ENCODE measurements at regions not wholly inside any gene's neighbourhood (a gene's known extent, or its start where the extent isn't known, plus 50 kb on each side); places are given as distances from the start of the nearest gene placed in this dataset.

DNA sequence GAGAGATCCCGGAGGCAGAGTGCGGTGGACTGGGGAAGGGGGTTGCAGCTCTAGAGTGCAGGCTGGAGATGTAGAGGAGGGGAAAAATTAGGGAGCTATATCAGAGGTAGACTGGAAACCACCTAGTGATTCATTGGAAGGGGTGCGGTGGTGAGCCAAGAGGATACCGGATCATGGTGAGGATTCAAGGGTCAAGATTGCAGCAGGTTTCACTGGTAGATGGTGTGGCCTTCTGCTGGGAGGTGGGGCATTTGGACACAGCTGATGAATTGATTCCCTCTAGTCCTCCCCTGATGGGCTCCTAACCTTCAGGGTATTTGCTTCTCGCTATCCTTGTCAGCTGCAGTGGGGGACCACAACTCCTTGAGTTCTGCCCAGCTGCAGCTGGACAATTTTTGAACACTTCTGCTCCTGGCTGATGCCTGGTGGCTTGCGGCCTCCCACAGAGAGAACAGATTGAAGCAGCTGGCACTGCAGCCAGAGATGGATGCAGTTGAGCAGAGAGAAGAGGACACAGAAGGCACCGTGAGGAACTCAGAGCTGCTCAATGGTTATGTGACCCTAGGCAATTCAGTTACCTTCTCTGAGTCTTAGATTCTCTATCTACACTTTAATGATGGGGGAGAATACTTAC lies 134.4 kb upstream of the ABCA1 start:
- FAIRE-seq (no peak), DNase-seq (ENCODE audit: low spot score) (no peak)

DNA sequence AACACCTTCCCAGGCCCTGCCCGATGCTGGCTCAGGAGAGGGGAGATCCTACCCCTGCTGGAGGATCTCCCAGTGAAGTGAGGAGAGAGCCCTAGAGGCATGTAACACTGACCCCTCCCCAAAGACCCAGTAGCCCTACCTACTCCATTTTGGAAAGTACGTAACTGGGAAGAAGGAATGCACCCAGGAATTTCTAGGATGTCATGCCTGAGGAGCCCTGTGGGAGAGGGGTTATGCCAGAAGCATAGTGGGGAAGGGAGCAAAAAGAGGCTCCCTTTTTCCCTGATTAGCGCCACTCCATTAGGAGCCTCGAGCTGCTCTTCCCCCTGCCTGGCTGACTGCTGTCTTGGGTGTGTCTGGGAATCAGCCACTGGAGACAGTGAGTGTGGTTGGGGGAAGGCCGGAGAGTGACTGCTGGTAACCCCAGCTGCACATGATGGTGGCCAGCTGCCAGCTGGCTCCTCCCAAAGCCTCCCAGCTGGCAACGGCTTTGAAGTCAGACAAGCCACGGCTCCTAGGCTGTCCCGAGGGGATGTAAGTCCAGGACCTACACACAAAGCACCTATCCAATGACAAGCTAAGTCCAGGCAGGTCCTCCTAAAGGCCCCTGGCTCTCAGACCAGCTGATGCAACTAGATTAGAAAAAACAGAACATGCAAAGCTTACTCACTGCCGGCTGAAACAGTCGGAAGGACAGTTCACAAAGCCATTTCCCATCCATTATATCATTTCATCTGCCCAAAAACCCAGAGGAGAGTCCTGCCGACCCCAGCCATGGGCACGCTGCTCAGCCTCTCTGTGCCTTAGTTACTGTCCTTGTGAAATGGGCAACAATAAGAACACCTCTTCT lies 136.5 kb upstream of the ABCA1 start:
- FAIRE-seq = peak; percentile 97
- DNase-seq (ENCODE audit: low spot score) = peak; percentile 99

GRCh38 chr9:105065098-105066088 lies 137.4 kb upstream of the ABCA1 start:
- FAIRE-seq (peak; percentile 90), DNase-seq (ENCODE audit: low spot score) (peak; percentile 80)

- no peak for FAIRE-seq
- no peak for DNase-seq (ENCODE audit: low spot score)
Measured at GRCh38 chr9:105066275-105066865, 138.4 kb upstream of the ABCA1 start.

- peak; percentile 99 for FAIRE-seq
Measured at GRCh38 chr9:105067895-105068580, 140.1 kb upstream of the ABCA1 start.

GRCh38 chr9:105069285-105069684 lies 141.3 kb upstream of the ABCA1 start:
- no peak for FAIRE-seq

More at GRCh38 chr9:105067895-105068580, 140.1 kb upstream of the ABCA1 start:
- peak; percentile 99 for DNase-seq (ENCODE audit: low spot score)

DNA sequence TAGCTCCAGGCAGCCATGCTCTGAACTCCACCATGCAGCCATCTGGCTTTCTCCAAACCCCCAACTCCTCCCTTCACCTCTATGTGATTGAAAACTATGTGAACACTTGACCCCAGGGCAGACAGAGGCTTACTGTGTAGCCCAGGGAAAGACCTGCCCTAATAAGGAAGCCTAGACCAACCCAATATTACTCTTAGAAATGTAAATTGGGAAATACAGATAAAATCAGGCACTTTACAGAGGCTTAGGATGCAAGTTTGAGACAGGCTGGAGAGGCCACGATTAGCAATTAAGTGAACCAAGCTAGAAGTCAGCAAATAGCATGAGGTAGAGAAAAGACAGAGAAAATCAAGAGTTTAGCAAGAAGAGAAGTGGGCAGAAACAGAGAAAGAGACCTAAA lies 141.7 kb upstream of the ABCA1 start:
- DNase-seq (ENCODE audit: low spot score) = peak; percentile 37
- FAIRE-seq = no peak

More at GRCh38 chr9:105069285-105069684, 141.3 kb upstream of the ABCA1 start:
- DNase-seq (ENCODE audit: low spot score) = no peak

GRCh38 chr9:105070176-105070575 lies 142.2 kb upstream of the ABCA1 start:
- DNase-seq (ENCODE audit: low spot score) (peak; percentile 90), FAIRE-seq (no peak)

DNA sequence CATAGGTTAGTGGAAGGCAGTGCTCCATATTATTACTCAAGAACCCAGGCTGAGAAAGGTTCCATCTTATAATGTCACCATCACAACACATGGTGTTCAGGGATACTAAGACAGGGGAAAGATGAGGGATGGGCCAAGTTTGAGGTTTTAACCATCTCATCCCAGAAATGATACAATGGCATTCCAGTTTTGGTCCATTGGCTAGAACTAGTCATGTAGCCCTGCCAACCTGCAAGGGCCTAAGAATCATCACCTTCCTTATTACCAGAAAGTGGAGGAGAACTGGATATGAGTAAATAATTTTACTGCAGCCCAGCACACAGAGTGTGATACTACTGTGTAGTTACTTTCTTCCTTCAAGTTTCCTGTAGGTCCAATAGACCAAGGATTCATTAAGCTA lies 144.5 kb upstream of the ABCA1 start:
- DNase-seq (ENCODE audit: low spot score) (peak; percentile 69), FAIRE-seq (peak; percentile 86)

DNA sequence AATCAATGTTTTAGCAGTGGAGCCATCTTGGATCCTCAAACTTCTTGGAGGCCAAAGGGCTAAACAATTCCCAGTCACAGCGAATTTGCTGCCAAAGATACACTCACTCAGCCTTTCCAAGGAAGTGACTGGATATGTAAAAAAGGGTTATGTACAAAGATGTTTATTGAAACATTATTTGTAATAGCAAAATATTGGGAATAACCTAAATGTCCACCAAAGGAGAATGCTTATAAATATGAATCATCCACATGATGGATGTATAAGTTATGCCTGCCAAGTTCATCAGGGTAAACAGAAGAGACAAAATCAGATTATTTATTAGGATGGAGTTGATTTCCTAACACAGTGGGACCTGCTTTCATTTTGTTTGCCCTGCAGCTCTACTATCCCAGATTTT lies 145.2 kb upstream of the ABCA1 start:
- peak; percentile 36 for FAIRE-seq

DNA sequence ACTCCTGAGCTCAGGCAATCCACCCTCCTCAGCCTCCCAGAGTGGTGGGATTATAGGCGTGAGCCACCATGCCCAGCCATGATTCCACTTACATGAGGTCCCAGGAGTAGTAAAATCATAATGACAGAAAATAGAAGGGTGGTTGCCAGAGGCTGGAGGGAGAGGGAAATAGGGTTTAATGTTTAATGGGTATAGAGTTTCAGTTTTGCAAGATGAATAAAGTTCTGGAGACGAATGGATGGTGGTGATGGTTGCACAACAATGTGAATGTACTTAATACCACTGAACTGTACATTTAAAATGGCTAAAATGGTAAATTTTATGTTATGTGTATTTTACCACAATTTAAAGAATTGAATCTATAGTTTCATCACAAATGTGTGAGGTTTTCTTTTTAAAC lies 146.5 kb upstream of the ABCA1 start:
- peak; percentile 38 for DNase-seq (ENCODE audit: low spot score)
- peak; percentile 88 for FAIRE-seq

More for the DNA sequence above, 145.2 kb upstream of the ABCA1 start:
- no peak for DNase-seq (ENCODE audit: low spot score)

DNA sequence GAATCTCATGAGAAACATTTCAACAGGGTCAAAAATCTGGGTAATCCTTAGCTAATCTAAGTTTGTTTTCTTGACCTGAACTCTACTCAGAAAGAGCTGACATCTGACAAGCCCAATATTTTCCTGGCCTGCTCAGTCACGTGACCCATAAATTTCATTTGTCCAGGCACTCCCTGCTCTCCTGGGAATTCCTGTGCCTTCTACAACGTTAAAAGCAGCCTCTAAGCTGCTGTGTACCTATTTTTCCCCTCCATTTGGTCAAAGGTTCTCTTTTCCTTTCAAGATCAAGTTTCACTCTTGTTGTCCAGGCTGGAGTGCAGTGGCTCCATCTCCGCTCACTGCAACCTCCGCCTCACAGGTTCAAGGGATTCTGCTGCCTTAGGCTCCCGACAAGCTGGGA lies 148.8 kb upstream of the ABCA1 start:
- FAIRE-seq (no peak), DNase-seq (ENCODE audit: low spot score) (no peak)

- DNase-seq (ENCODE audit: low spot score) (no peak), FAIRE-seq (no peak)
Measured at GRCh38 chr9:105079457-105079856, 151.5 kb upstream of the ABCA1 start.

GRCh38 chr9:105082843-105083242 lies 154.9 kb upstream of the ABCA1 start:
- FAIRE-seq (no peak), DNase-seq (ENCODE audit: low spot score) (no peak)

GRCh38 chr9:105083256-105083655 lies 155.3 kb upstream of the ABCA1 start:
- no peak for FAIRE-seq

DNA sequence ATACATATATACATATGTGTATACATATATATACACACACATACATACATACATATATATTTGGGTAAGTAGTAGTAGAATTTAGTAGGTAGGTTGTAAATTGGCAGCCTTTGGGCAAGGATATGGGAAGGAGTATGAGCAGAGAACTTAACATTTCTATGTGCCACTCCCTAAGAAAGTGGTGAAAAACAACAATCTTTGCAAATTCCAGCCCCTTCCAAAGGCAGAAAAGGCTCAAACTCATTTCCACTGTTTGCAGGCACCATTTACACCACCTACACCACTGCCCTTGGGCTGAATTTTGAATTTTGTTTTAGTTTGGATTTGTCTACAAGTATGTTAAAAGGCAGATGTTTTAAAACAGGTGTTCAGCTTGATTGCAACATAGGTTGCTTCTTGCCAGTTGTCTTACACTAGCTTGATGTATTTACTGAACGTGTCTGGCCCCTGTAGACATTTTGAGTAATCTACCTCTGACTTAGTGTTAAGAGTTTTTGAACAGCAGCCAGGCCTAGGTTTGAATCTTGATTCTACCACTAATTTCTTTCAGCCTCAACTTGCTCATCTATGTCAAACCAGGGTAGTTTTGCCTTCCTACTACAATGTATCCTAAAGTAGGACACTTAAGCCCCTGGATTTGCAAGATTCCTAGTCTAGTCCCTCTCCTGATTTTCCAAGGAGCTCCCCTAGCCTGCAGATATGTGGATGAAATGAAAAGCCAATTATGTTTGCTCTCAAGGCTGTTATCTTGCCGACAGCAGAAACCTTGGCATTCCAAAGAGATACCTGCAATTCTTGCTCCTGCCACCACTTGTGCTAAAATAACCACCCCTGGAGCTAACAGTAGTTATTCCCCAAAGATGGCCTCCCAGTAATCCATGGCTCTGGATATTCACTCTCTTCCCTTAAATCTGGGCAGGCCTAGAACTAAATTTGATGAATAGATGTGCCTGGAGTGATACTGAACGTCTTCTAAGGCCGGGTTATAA lies 156.2 kb upstream of the SLC44A1 start:
- DNase-seq (ENCODE audit: low spot score) (no peak), FAIRE-seq (no peak)

More at GRCh38 chr9:105083256-105083655, 155.3 kb upstream of the ABCA1 start:
- DNase-seq (ENCODE audit: low spot score) = no peak

GRCh38 chr9:105089874-105090273 lies 154.6 kb upstream of the SLC44A1 start:
- no peak for FAIRE-seq
- DNase-seq (ENCODE audit: low spot score) = no peak

DNA sequence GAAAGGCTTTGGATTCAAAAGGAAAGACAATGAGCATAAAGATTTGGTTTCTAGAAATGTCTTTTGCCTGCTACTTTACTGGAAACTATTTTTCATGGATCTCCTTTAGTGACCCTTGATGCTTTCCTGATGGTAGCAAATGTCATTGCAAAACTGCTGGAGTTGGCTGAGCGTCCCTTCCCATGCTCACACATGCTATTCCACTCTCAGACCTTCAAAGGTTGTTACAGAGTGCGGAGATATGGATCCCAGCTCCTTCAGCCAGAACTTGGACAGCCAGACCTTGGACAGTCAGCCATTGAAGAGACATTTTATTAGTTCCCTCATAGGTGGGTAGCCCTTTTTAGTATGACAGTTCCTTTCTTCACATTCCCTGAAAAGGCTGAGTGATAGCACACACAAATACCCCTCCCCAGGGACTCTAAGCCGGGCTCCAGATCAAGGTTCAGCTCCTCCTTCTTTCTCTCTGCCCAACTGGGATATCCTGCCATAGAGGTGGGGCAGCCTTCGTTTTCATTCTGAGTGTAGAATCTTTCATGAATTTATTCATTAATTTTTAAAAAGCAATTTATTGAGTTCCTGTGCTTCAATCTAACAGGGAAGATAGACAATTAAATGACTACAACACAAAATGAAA lies 153.3 kb upstream of the SLC44A1 start:
- no peak for DNase-seq (ENCODE audit: low spot score)
- no peak for FAIRE-seq

GRCh38 chr9:105093685-105094084 lies 150.8 kb upstream of the SLC44A1 start:
- DNase-seq (ENCODE audit: low spot score) = no peak
- no peak for FAIRE-seq
